ENCODE measurements at regions not wholly inside any gene's neighbourhood (a gene's known extent, or its start where the extent isn't known, plus 50 kb on each side); places are given as distances from the start of the nearest gene placed in this dataset.

GRCh38 chr3:181541414-181541813, 170.3 kb upstream of the SOX2 start:
- Histone ChIP-seq H2AFZ (ENCODE audit: low read depth) (no peak overlapping the region), H3K9ac (no peak overlapping the region), H3K79me2 (ENCODE audit: insufficient read depth, low read depth) (no peaks in the 10 kb centered on the region), H3K27me3 (ENCODE audit: insufficient read depth, low read depth) (no peaks in the 10 kb centered on the region), H3K27ac (no peak overlapping the region), H3K4me3 (IDR thresholded peaks at IDR 0.05; ENCODE audit: insufficient read depth, low read depth, low read length) (no peak overlapping the region), H3K36me3 (ENCODE audit: insufficient read depth) (no peaks in the 10 kb centered on the region), H4K20me1 (ENCODE audit: insufficient read depth) (no peaks in the 10 kb centered on the region), H3K4me2 (no peak overlapping the region), H3K4me1 (ENCODE audit: low read depth, poor library complexity, severe bottlenecking) (no peaks in the 10 kb centered on the region)
- TF ChIP-seq CTCF (conservative IDR thresholded peaks at IDR 0.05; ENCODE audit: low read depth, low read length): no peak

DNA sequence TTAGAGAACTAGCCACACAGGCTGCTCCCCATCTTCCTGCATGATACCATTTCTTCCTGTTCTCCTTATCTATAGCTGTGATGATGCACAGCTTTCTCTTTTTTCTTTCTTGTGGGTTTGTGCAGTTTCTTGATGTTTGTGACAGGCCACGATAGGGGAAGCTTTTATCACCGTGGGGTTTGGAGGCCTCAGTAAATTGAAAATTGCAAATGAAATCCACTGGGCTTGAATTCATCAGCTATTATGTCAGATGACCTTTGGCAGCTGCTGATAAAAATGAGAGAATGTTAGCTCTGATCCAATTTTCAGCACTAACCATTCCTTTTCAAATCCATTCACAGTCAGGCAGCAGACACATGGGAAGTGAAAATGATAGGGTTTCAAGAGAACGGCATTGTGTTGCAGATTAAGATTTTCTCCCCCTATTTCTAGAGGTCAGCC, 176.9 kb upstream of the SOX2 start:
- Histone ChIP-seq H3K4me3 (IDR thresholded peaks at IDR 0.05; ENCODE audit: insufficient read depth, low read depth, low read length) (no peak overlapping the region), H3K79me2 (ENCODE audit: insufficient read depth, low read depth) (no peaks in the 10 kb centered on the region), H3K27ac (no peak overlapping the region), H3K4me2 (no peak overlapping the region), H3K27me3 (ENCODE audit: insufficient read depth, low read depth) (no peaks in the 10 kb centered on the region), H3K4me1 (ENCODE audit: low read depth, poor library complexity, severe bottlenecking) (no peaks in the 10 kb centered on the region), H2AFZ (ENCODE audit: low read depth) (no peak overlapping the region), H3K36me3 (ENCODE audit: insufficient read depth) (no peaks in the 10 kb centered on the region), H3K9ac (no peak overlapping the region), H4K20me1 (ENCODE audit: insufficient read depth) (no peaks in the 10 kb centered on the region)
- TF ChIP-seq CTCF (conservative IDR thresholded peaks at IDR 0.05; ENCODE audit: low read depth, low read length): no peak

DNA sequence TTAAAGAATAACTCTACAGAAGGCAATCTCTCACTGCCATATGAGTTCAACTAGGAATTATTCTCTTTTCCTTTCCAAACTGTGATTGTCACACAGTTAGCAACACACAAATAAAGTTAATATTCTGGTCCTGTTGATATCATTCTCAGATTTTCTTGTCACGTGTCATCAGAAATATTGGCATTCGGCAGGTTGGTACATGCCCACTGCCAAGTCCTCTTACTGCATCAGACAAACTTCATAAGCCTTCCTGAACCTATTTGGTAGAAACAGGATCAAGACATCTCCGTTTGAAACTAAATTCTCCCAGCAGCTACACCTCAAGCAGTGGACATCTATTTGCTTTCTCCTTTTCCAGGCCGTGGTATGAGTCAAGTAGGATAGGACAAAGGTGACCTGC, 177.9 kb upstream of the SOX2 start:
- Histone ChIP-seq H2AFZ (ENCODE audit: low read depth) (no peak overlapping the region), H3K79me2 (ENCODE audit: insufficient read depth, low read depth) (no peaks in the 10 kb centered on the region), H3K9ac (no peak overlapping the region), H4K20me1 (ENCODE audit: insufficient read depth) (no peaks in the 10 kb centered on the region), H3K4me1 (ENCODE audit: low read depth, poor library complexity, severe bottlenecking) (no peaks in the 10 kb centered on the region), H3K27ac (no peak overlapping the region), H3K4me2 (no peak overlapping the region), H3K27me3 (ENCODE audit: insufficient read depth, low read depth) (no peaks in the 10 kb centered on the region), H3K36me3 (ENCODE audit: insufficient read depth) (no peaks in the 10 kb centered on the region), H3K4me3 (IDR thresholded peaks at IDR 0.05; ENCODE audit: insufficient read depth, low read depth, low read length) (no peak overlapping the region)
- no peak for TF ChIP-seq CTCF (conservative IDR thresholded peaks at IDR 0.05; ENCODE audit: low read depth, low read length)

- Histone ChIP-seq H3K79me2 (ENCODE audit: insufficient read depth, low read depth) (no peaks in the 10 kb centered on the region), H3K36me3 (ENCODE audit: insufficient read depth) (no peaks in the 10 kb centered on the region), H3K4me1 (ENCODE audit: low read depth, poor library complexity, severe bottlenecking) (no peaks in the 10 kb centered on the region), H3K4me3 (IDR thresholded peaks at IDR 0.05; ENCODE audit: insufficient read depth, low read depth, low read length) (no peak overlapping the region), H3K9ac (no peak overlapping the region), H3K27me3 (ENCODE audit: insufficient read depth, low read depth) (no peaks in the 10 kb centered on the region), H3K4me2 (no peak overlapping the region), H4K20me1 (ENCODE audit: insufficient read depth) (no peaks in the 10 kb centered on the region), H2AFZ (ENCODE audit: low read depth) (no peak overlapping the region), H3K27ac (no peak overlapping the region)
- TF ChIP-seq CTCF (conservative IDR thresholded peaks at IDR 0.05; ENCODE audit: low read depth, low read length): no peak
Observed at GRCh38 chr3:181530584-181530983, 181.1 kb upstream of the SOX2 start.
